HCT116 (cell line): ENCODE measurements at regions not wholly inside any gene's neighbourhood (a gene's known extent, or its start where the extent isn't known, plus 50 kb on each side); places are given as distances from the start of the nearest gene placed in this dataset.

ENCODE experiments used
- FOSL1 ChIP-seq: IDR thresholded peaks from 2 replicates; pipeline ENCODE4 v1.6.1; 2012; ENCODE audit warnings: low read depth
- ZBTB33 ChIP-seq: IDR thresholded peaks from 2 replicates; pipeline ENCODE4 v1.6.1; 2011; ENCODE audit warnings: mild to moderate bottlenecking, low read length, moderate library complexity; ENCODE audit not compliant: insufficient replicate concordance; ENCODE audit errors: extremely low read depth
- ZNF274 ChIP-seq: fragments of 200-500 bp; sonication (Bioruptor generic); IDR thresholded peaks from 2 replicates; pipeline ENCODE4 v1.6.1; 2014; ENCODE audit warnings: mild to moderate bottlenecking, low read depth, low read length, inconsistent platforms
- TF ChIP-seq, protein P1 (sequence below), 3 experiments: fragments of 200-600 bp in 1 of 3; sonication (generic) in 1 of 3; IDR thresholded peaks in 2 of 3; conservative IDR thresholded peaks in 1 of 3; 2 replicates each; pipeline ENCODE4 v1.5.1; 2012 to 2017; ENCODE audit warnings: low read depth in 2 of 3, low read length in 2 of 3, antibody characterized with exemption in 1 of 3, borderline replicate concordance in 1 of 3, control low read depth in 1 of 3, mild to moderate bottlenecking in 1 of 3, mixed read lengths in 1 of 3, mixed run types in 1 of 3, moderate library complexity in 1 of 3; ENCODE audit not compliant: insufficient read depth in 1 of 3

GRCh38 chr6:134469702-134470456, 152.0 kb upstream of the SGK1 start:
- TF ChIP-seq ZNF274 = no peak
- TF ChIP-seq, protein P1, sequence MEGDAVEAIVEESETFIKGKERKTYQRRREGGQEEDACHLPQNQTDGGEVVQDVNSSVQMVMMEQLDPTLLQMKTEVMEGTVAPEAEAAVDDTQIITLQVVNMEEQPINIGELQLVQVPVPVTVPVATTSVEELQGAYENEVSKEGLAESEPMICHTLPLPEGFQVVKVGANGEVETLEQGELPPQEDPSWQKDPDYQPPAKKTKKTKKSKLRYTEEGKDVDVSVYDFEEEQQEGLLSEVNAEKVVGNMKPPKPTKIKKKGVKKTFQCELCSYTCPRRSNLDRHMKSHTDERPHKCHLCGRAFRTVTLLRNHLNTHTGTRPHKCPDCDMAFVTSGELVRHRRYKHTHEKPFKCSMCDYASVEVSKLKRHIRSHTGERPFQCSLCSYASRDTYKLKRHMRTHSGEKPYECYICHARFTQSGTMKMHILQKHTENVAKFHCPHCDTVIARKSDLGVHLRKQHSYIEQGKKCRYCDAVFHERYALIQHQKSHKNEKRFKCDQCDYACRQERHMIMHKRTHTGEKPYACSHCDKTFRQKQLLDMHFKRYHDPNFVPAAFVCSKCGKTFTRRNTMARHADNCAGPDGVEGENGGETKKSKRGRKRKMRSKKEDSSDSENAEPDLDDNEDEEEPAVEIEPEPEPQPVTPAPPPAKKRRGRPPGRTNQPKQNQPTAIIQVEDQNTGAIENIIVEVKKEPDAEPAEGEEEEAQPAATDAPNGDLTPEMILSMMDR (IDR thresholded peaks at IDR 0.05 in 2 of 3, conservative IDR thresholded peaks at IDR 0.05 in 1 of 3; ENCODE audit: borderline replicate concordance in 1 of 3, insufficient read depth in 1 of 3, low read depth in 2 of 3, low read length in 2 of 3) = no peak
- no peak for TF ChIP-seq FOSL1
- no peak for TF ChIP-seq ZBTB33
